Endothelial cell of umbilical vein (primary cell): ENCODE measurements at regions not wholly inside any gene's neighbourhood (a gene's known extent, or its start where the extent isn't known, plus 50 kb on each side); places are given as distances from the start of the nearest gene placed in this dataset.

Experiments used
- CTCF ChIP-seq, 2 donors: IDR thresholded peaks; 1 replicate in 1 of 2; 2 replicates in 1 of 2; pipeline ENCODE4 v1.5.1; 2011; ENCODE audit warnings: low read length in 2 of 2, mild to moderate bottlenecking in 2 of 2, moderate library complexity in 2 of 2, control low read depth in 1 of 2, inconsistent platforms in 1 of 2, low read depth in 1 of 2; ENCODE audit not compliant: insufficient read depth in 1 of 2; ENCODE audit errors: extremely low read depth in 1 of 2
- EZH2 ChIP-seq: IDR thresholded peaks from 2 replicates; pipeline ENCODE4 v1.6.1; 2012; ENCODE audit warnings: borderline replicate concordance, low read depth, mild to moderate bottlenecking, moderate library complexity, low read length, inconsistent platforms; ENCODE audit not compliant: severe bottlenecking
- MYC ChIP-seq: IDR thresholded peaks from one replicate; pipeline ENCODE4 v1.6.1; 2011; ENCODE audit warnings: mild to moderate bottlenecking, low read depth, low read length
- POLR2AphosphoS5 ChIP-seq: IDR thresholded peaks from 2 replicates; pipeline ENCODE4 v1.6.1; 2012; ENCODE audit warnings: low read depth, mild to moderate bottlenecking, control low read depth, low read length, moderate library complexity; ENCODE audit not compliant: insufficient read depth

- TF ChIP-seq CTCF (IDR thresholded peaks at IDR 0.05; ENCODE audit: extremely low read depth in 1 of 2, insufficient read depth in 1 of 2, low read depth in 1 of 2, low read length in 2 of 2) (no peak), EZH2 (no peak), POLR2AphosphoS5 (no peak), MYC (no peak)
Measured at GRCh38 chr9:97763874-97764273, 66.7 kb upstream of the XPA start.
